WI38 (cell line): ENCODE measurements at regions not wholly inside any gene's neighbourhood (a gene's known extent, or its start where the extent isn't known, plus 50 kb on each side); places are given as distances from the start of the nearest gene placed in this dataset.
"Not testable (repeated sequence)": the region's sequence is repeated elsewhere in the genome, so short reads cannot be mapped to it uniquely, and the experiment has no call there.

Experiments
- H3K4me3 ChIP-seq: 2 replicates; pipeline ENCODE4 v1.5.1; 2011; ENCODE audit warnings: low read depth, mild to moderate bottlenecking, control low read depth, low read length
- CTCF ChIP-seq: IDR thresholded peaks from 2 replicates; pipeline ENCODE4 v1.5.1; 2012; ENCODE audit warnings: low read depth, mild to moderate bottlenecking, control low read depth, low read length

- H3K4me3 ChIP-seq, result no peak overlapping the region
- TF ChIP-seq CTCF, result no peak
Measured at GRCh38 chr6:84876723-84877514, 112.5 kb upstream of the TBX18 start.

DNA sequence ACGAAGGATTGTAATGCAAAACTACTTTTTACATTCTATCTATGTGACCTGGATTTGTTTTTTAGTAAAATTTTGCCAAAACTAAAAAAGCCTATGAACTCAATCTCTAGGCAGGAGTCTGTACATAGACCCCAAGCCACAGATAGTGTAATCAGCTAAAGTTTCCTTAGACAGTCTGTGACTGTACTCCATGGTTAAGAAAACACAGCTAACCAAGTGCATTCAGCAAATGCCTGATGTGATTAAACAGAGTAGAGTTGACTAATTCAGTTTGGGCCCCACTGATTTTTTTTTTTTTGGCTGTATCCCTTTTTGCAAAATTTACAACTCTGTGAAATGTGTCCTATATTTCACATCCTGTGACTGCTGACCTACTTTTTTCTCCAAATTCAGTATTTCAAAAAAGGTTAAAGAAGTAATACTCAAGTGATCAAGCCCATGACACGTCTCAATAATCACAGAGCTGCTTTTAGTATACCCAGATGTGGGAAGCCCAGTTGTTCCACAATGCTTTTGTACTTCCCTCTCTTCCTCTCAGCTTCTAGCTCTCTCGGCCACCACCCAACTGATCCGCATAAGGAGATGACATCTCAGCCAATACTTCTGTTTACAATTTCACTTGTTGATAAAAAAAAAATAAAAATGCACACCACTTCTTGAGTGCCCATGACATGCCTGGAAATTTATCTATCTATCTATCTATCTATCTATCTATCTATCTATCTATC lies 108.8 kb upstream of the TBX18 start:
- no peak overlapping the region for H3K4me3 ChIP-seq
- no peak for TF ChIP-seq CTCF

DNA sequence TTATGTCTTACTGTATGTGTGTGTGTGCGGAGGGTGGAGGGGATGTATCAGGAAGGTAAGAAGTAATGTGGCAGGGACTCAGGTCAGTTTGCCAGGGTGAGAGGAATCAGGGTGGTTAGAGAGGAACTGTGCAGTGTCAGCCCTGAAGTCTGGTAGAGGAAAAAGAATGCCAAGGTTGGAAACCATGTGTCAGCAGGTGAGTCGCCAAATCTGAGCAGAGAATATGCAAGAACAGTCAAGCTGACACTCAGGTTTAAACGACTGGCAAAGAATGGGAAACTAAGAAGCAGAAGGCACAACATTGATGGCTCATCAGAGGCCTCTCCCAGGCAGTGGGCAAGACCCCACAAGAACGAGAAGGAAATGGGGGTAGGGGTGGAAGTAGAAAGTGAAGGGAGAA lies 107.5 kb upstream of the TBX18 start:
- H3K4me3 ChIP-seq, result no peak overlapping the region
- no peak for TF ChIP-seq CTCF

- TF ChIP-seq CTCF, result no peak
- no peak overlapping the region for H3K4me3 ChIP-seq
Measured at GRCh38 chr6:84870672-84871071, 106.3 kb upstream of the TBX18 start.

DNA sequence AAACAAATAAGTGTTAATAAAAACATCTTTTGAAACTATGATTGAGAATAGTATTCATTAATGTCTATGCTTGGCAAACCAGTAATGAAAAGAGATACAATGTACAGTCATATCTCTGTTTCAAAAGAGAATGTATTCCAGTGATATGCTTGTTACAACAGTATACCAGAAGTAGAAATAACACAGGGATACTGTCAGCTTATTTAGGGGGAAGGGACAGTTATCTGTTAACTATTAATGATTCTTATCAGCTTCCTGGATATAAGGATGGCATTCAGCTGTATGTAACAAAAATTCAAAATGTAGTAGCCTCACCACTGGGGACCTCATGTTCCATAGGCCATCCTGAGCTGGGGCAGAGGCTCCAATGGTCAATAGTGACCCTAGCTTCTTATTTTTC lies 103.8 kb upstream of the TBX18 start:
- H3K4me3 ChIP-seq, result no peak overlapping the region
- TF ChIP-seq CTCF, result no peak

- no peak for TF ChIP-seq CTCF
- no peak overlapping the region for H3K4me3 ChIP-seq
Measured at GRCh38 chr6:84867521-84867920, 103.1 kb upstream of the TBX18 start.

GRCh38 chr6:84866715-84867114 lies 102.3 kb upstream of the TBX18 start:
- no peak overlapping the region for H3K4me3 ChIP-seq
- TF ChIP-seq CTCF, result no peak

GRCh38 chr6:84865372-84865771 lies 101.0 kb upstream of the TBX18 start:
- not testable (repeated sequence) for H3K4me3 ChIP-seq
